Psoas muscle (tissue), 7 donors: ENCODE measurements at regions not wholly inside any gene's neighbourhood (a gene's known extent, or its start where the extent isn't known, plus 50 kb on each side); places are given as distances from the start of the nearest gene placed in this dataset.

ENCODE experiments used
- ATAC-seq, 4 donors: fragments of 200-7000 bp; cut with Tn5 transposase; one replicate each; pipeline ENCODE4 v1.9.1; 2020; ENCODE audit warnings: moderate library complexity in 3 of 4, mild to moderate bottlenecking in 2 of 4
- DNase-seq, 2 donors: peaks; one replicate each; pipeline ENCODE4 v3.0.0-alpha.2; 2020
- H3K27ac ChIP-seq: fragments of 200-600 bp; one replicate; pipeline ENCODE4 v1.8.0; 2022
- H3K27me3 ChIP-seq, 3 donors: fragments of 200-600 bp in 1 of 3; one replicate each; pipeline versions ENCODE4 v1.6.1 to v1.8.0; 2013 to 2022; ENCODE audit warnings: low read length in 2 of 3, mild to moderate bottlenecking in 2 of 3, moderate library complexity in 1 of 3; ENCODE audit not compliant: insufficient read depth in 3 of 3
- H3K36me3 ChIP-seq, 2 donors: fragments of 200-600 bp in 1 of 2; one replicate each; pipeline versions ENCODE4 v1.6.1 to v1.8.0; 2013 to 2022; ENCODE audit warnings: low read depth in 1 of 2, mild to moderate bottlenecking in 1 of 2, moderate library complexity in 1 of 2; ENCODE audit not compliant: insufficient read depth in 1 of 2
- H3K4me1 ChIP-seq: fragments of 200-600 bp; one replicate; pipeline ENCODE4 v1.8.0; 2022
- H3K4me3 ChIP-seq: fragments of 200-600 bp; one replicate; pipeline ENCODE4 v1.8.0; 2022; ENCODE audit warnings: mild to moderate bottlenecking
- H3K9me3 ChIP-seq: fragments of 200-600 bp; one replicate; pipeline ENCODE4 v1.8.0; 2022
- WGBS, 3 donors: extraction: QIAGEN DNeasy Blood & Tissue Kit; methylation state at CpG; one replicate each; pipeline versions ENCODE4 v1.1.6 to v1.1.7; 2013; 5-methylcytosine and 5-hydroxymethylcytosine counted together
- intact Hi-C, 2 donors: fragments of 100-400 bp; cut with DNase I; formaldehyde crosslinking; loops; one replicate each; pipeline versions ENCODE4 v1.11.0 to v1.14.2; 2022
- TF ChIP-seq, protein P1 (sequence below): fragments of 200-600 bp; IDR thresholded peaks from one replicate; pipeline ENCODE4 v1.8.0; 2022; ENCODE audit warnings: antibody characterized with exemption
- donor health status: healthy with polysubstance abuse.
- donor health status: DM: no; HTN: no; CAD: no; lungs with moderate emphysema.
- donor health status: Bipolar disorder and iron deficiency.
- donor health status: healthy.
- donor health status: DM: yes; HTN: yes; CAD: no.
- donor health status: DM: no; HTN: no; CAD: no.
- donor health status: DM: yes; HTN: yes; CAD: no.

DNA sequence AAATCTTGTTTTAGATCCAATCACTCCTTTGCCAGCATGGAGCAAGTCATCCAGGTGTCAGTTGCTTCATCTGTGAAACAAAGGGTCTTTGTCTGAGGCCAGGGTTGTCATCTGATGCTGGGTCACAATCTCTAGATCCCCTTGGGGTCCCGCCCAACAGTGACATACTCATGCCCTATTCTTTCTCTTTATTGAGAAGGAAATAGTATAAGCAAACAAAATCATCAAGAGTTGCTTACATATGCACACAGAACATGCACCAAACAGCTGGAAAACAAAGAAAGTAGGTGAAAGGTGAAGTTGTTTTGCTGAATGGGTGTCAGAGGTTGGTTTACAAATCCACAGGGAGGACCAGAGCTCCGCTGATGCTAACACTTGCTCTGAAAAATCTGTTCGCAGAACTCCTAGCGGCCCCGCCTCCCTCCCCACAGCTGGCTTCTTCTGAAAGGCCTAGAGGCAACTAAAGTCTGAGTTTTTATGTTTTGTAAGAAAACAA is 106.1 kb upstream of the SLC44A1 start:
- no peaks in the 10 kb centered on the region for H3K27me3 ChIP-seq
- TF ChIP-seq, protein P1, sequence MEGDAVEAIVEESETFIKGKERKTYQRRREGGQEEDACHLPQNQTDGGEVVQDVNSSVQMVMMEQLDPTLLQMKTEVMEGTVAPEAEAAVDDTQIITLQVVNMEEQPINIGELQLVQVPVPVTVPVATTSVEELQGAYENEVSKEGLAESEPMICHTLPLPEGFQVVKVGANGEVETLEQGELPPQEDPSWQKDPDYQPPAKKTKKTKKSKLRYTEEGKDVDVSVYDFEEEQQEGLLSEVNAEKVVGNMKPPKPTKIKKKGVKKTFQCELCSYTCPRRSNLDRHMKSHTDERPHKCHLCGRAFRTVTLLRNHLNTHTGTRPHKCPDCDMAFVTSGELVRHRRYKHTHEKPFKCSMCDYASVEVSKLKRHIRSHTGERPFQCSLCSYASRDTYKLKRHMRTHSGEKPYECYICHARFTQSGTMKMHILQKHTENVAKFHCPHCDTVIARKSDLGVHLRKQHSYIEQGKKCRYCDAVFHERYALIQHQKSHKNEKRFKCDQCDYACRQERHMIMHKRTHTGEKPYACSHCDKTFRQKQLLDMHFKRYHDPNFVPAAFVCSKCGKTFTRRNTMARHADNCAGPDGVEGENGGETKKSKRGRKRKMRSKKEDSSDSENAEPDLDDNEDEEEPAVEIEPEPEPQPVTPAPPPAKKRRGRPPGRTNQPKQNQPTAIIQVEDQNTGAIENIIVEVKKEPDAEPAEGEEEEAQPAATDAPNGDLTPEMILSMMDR, result no peak
- no peak overlapping the region for H3K27ac ChIP-seq
- intact Hi-C loops, result no loop called here
- WGBS, 3 donors, result 31 to 47% (median 47%) methylated on average over 5 of the region's 5 CpGs
- no peaks in the 10 kb centered on the region for H3K36me3 ChIP-seq
- H3K4me3 ChIP-seq, result no peak overlapping the region
- DNase-seq, result peak in 1 of 2 donors; percentile 65
- H3K4me1 ChIP-seq, result no peaks in the 10 kb centered on the region
- ATAC-seq, result peak in 2 of 4 donors; percentile 42 to 63
- no peaks in the 10 kb centered on the region for H3K9me3 ChIP-seq

DNA sequence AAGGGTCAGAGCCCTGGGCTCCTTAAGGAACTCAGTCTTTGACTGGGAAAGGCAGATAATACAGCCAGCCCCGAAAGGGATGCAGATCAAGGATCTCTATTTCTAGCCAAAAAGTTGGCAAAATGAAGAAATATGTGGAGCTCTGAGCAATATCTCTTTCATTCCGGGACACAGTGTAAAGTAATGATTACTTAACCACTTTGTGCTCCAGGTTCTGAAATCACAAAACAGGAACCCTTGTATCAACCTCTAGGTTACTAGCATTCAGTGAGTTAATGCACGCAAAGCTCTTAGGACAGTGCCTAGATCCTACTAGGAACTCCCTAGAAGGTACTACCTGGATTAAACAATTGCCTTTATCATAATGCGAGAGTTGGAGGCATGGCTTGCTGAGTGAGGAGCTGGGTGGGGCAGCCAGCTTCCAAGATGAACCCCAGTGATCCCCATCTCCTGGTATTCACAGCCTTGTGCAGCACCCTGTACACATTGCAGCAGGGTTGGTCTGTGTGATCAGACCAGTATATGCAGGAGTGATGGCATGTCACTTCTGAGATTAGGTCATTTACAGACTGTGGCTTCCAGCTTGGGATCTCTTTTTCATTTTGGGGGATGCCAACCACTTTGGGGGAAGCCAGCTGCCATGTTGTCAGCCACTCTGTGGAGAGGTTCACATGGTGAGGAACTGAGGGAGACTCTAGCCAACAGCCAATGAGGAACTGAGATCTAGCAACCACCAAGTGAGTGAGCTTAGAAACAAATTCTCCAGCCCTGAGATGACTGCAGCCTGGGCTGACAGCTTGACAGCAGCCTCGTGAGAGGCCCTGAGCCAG is 103.1 kb upstream of the SLC44A1 start:
- TF ChIP-seq, protein P1, result no peak
- H3K4me3 ChIP-seq, result no peak overlapping the region

GRCh38 chr9:105141976-105142250 is 102.5 kb upstream of the SLC44A1 start:
- Histone ChIP-seq H3K27ac (no peak overlapping the region), H3K4me1 (peaks cover 3% of the 10 kb centered on the region), H3K27me3 (no peaks in the 10 kb centered on the region), H3K9me3 (no peaks in the 10 kb centered on the region), H3K36me3 (no peaks in the 10 kb centered on the region), H3K4me3 (no peak overlapping the region)
- ATAC-seq, result no peak
- intact Hi-C loops, result no loop called here
- TF ChIP-seq, protein P1, result no peak
- WGBS, 3 donors, result 81 to 89% (median 88%) methylated on average over 1 of the region's 1 CpG
- no peak for DNase-seq

More for the DNA sequence above, 103.1 kb upstream of the SLC44A1 start:
- intact Hi-C loops, result no loop called here
- Histone ChIP-seq H3K27ac (no peak overlapping the region), H3K4me1 (peaks cover 3% of the 10 kb centered on the region), H3K36me3 (no peaks in the 10 kb centered on the region), H3K9me3 (no peaks in the 10 kb centered on the region), H3K27me3 (no peaks in the 10 kb centered on the region)
- ATAC-seq, result peak in 1 of 4 donors; percentile 15
- 76 to 90% (median 83%) methylated on average over 5 of the region's 5 CpGs for WGBS, 3 donors
- DNase-seq, result no peak

- Histone ChIP-seq H3K4me3 (no peak overlapping the region), H3K36me3 (no peaks in the 10 kb centered on the region), H3K4me1 (peaks cover 3% of the 10 kb centered on the region), H3K27ac (no peak overlapping the region), H3K27me3 (no peaks in the 10 kb centered on the region), H3K9me3 (no peaks in the 10 kb centered on the region)
- TF ChIP-seq, protein P1, result no peak
- ATAC-seq (no peak), DNase-seq (no peak)
- intact Hi-C loops, result no loop called here
- WGBS, 3 donors, result 85 to 87% (median 86%) methylated on average over 8 of the region's 8 CpGs
These were observed 101.9 kb upstream of the SLC44A1 start for GRCh38 chr9:105142406-105143135.
